Endothelial cell of umbilical vein (primary cell): ENCODE measurements at regions not wholly inside any gene's neighbourhood (a gene's known extent, or its start where the extent isn't known, plus 50 kb on each side); places are given as distances from the start of the nearest gene placed in this dataset.

Experiments used
- BruUV-seq: library from RNA; stranded (reverse); fragments of 400-500 nt; replicated peaks from 2 replicates; lab custom pipeline; 2021; lab: Mats Ljungman, UMichigan
- CTCF ChIA-PET: fragments of 300-600, 350-600 bp; sonication (Branson Sonifier 250); formaldehyde crosslinking; loops from one replicate; lab custom pipeline; 2021; ENCODE audit warnings: antibody characterized with exemption, inconsistent platforms; lab: Charles Lee
- POLR2A ChIA-PET: fragments of 300-600, 350-600 bp; sonication (Branson Sonifier 250); formaldehyde crosslinking; loops from one replicate; lab custom pipeline; 2021; ENCODE audit warnings: antibody characterized with exemption, inconsistent platforms; lab: Charles Lee
- DNase-seq: peaks from one replicate; pipeline ENCODE4 v3.0.0-alpha.2; 2011; ENCODE audit warnings: low read depth, low spot score
- FAIRE-seq: peaks from 2 replicates; lab custom pipeline; 2011; peaks lifted over from hg19 to GRCh38; lab: Jason Lieb, UNC
- H2AFZ ChIP-seq: 2 replicates; pipeline ENCODE4 v1.6.0; 2012; ENCODE audit warnings: low read depth, low read length, control low read depth, inconsistent platforms
- H3K27ac ChIP-seq: 2 replicates; pipeline ENCODE4 v1.5.1; 2011; ENCODE audit warnings: low read depth, mild to moderate bottlenecking, control low read depth, low read length, moderate library complexity; ENCODE audit not compliant: insufficient read depth
- H3K27me3 ChIP-seq, 2 experiments: 2 replicates each; pipeline versions ENCODE4 v1.6.0 to v1.6.1; 2011; ENCODE audit warnings: low read length in 2 of 2, mixed read lengths in 1 of 2; ENCODE audit not compliant: control insufficient read depth in 2 of 2, insufficient read depth in 2 of 2
- H3K36me3 ChIP-seq, 2 experiments: 2 replicates in 1 of 2; 3 replicates in 1 of 2; pipeline ENCODE4 v1.5.1; 2011; ENCODE audit warnings: low read length in 2 of 2, mild to moderate bottlenecking in 1 of 2, moderate library complexity in 1 of 2; ENCODE audit not compliant: control insufficient read depth in 2 of 2, insufficient read depth in 2 of 2; ENCODE audit errors: extremely low read depth in 1 of 2
- H3K4me1 ChIP-seq: 3 replicates; pipeline ENCODE4 v1.5.1; 2011; ENCODE audit warnings: mild to moderate bottlenecking, low read length; ENCODE audit not compliant: control insufficient read depth, insufficient read depth; ENCODE audit errors: extremely low read depth
- H3K4me2 ChIP-seq: 2 replicates; pipeline ENCODE4 v1.6.1; 2011; ENCODE audit warnings: low read length, control low read depth, mixed read lengths; ENCODE audit not compliant: insufficient read depth
- H3K4me3 ChIP-seq, 3 experiments: fragments of 200-600 bp in 1 of 3; sonication (generic), shearing (Covaris generic) in 1 of 3; replicated peaks in 1 of 3; 2 replicates each; pipeline ENCODE4 v1.5.1; 2011 to 2016; ENCODE audit warnings: control low read depth in 3 of 3, low read length in 3 of 3, mild to moderate bottlenecking in 2 of 3, inconsistent platforms in 1 of 3, low read depth in 1 of 3, moderate library complexity in 1 of 3; ENCODE audit not compliant: insufficient read depth in 1 of 3
- H3K79me2 ChIP-seq: 2 replicates; pipeline ENCODE4 v1.6.0; 2012; ENCODE audit warnings: low read length, inconsistent platforms; ENCODE audit not compliant: control insufficient read depth, insufficient read depth
- H3K9ac ChIP-seq: replicated peaks from 2 replicates; pipeline ENCODE3; 2011; ENCODE audit warnings: low read length, control low read depth; ENCODE audit not compliant: insufficient read depth; ENCODE audit errors: extremely low read depth
- H3K9me1 ChIP-seq: replicated peaks from 3 replicates; pipeline ENCODE4 v1.6.0; 2011; ENCODE audit warnings: mild to moderate bottlenecking, low read length; ENCODE audit not compliant: control insufficient read depth, insufficient read depth; ENCODE audit errors: extremely low read depth
- H3K9me3 ChIP-seq: replicated peaks from 2 replicates; pipeline ENCODE4 v1.5.1; 2012; ENCODE audit warnings: low read length, inconsistent platforms; ENCODE audit not compliant: control insufficient read depth, insufficient read depth
- H4K20me1 ChIP-seq: replicated peaks from 2 replicates; pipeline ENCODE3; 2011; ENCODE audit warnings: mild to moderate bottlenecking, low read length; ENCODE audit not compliant: control insufficient read depth, insufficient read depth; ENCODE audit errors: extremely low read depth
- EZH2 ChIP-seq: IDR thresholded peaks from 2 replicates; pipeline ENCODE4 v1.6.1; 2012; ENCODE audit warnings: borderline replicate concordance, low read depth, mild to moderate bottlenecking, moderate library complexity, low read length, inconsistent platforms; ENCODE audit not compliant: severe bottlenecking
- FOS ChIP-seq: IDR thresholded peaks from 2 replicates; pipeline ENCODE4 v1.6.1; 2011; ENCODE audit warnings: mild to moderate bottlenecking, low read length, moderate library complexity, borderline replicate concordance; ENCODE audit not compliant: insufficient read depth
- GATA2 ChIP-seq: IDR thresholded peaks from 2 replicates; pipeline ENCODE4 v1.7.0; 2011; ENCODE audit warnings: low read depth, mild to moderate bottlenecking, moderate library complexity, mixed read lengths, low read length; ENCODE audit not compliant: insufficient read length, insufficient read depth
- JUN ChIP-seq: IDR thresholded peaks from 2 replicates; pipeline ENCODE4 v1.6.1; 2011; ENCODE audit warnings: borderline replicate concordance, low read depth; ENCODE audit not compliant: insufficient read length, insufficient read depth
- MYC ChIP-seq: IDR thresholded peaks from one replicate; pipeline ENCODE4 v1.6.1; 2011; ENCODE audit warnings: mild to moderate bottlenecking, low read depth, low read length
- POLR2A ChIP-seq: IDR thresholded peaks from 2 replicates; pipeline ENCODE4 v1.6.1; 2012; ENCODE audit warnings: low read depth, mild to moderate bottlenecking, control low read depth, low read length
- POLR2AphosphoS5 ChIP-seq: IDR thresholded peaks from 2 replicates; pipeline ENCODE4 v1.6.1; 2012; ENCODE audit warnings: low read depth, mild to moderate bottlenecking, control low read depth, low read length, moderate library complexity; ENCODE audit not compliant: insufficient read depth
- dilution Hi-C: fragments of 300-500 bp; cut with MboI; formaldehyde crosslinking; loops from one replicate; pipeline ENCODE4 v1.15.0; 2019; ENCODE audit warnings: low sequenced_read_pairs; ENCODE audit not compliant: extremely low pct_ligation_motif_present
- intact Hi-C: fragments of 100-400 bp; cut with micrococcal nuclease; formaldehyde crosslinking; loops from one replicate; pipeline ENCODE4 v1.10.0; 2022
- TF ChIP-seq, protein P1 (sequence below), 2 donors: IDR thresholded peaks; 1 replicate in 1 of 2; 2 replicates in 1 of 2; pipeline ENCODE4 v1.5.1; 2011; ENCODE audit warnings: low read length in 2 of 2, mild to moderate bottlenecking in 2 of 2, moderate library complexity in 2 of 2, control low read depth in 1 of 2, inconsistent platforms in 1 of 2, low read depth in 1 of 2; ENCODE audit not compliant: insufficient read depth in 1 of 2; ENCODE audit errors: extremely low read depth in 1 of 2
- TF ChIP-seq, protein P2 (sequence below): IDR thresholded peaks from 2 replicates; pipeline ENCODE4 v1.6.1; 2011; ENCODE audit not compliant: insufficient read depth, insufficient read length

DNA sequence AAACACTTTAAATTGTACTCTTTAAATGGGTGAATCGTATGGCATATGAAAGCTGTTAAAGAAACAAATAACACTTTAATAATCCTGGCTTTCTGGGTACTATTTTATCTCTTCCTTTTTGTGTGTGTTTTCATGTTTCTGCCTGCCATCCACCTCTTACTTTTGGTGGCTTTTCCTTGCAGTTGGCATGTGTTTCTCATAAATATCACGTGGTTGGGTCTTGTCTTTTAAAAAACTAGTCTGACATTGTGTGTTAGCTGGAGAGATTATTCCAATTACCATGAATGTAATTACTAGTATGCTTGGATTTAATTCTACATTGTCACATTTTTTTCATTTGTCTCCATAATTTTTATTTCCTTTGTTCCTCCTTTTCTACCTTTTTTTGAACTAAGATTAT lies 262.9 kb upstream of the B3GAT1 start:
- Histone ChIP-seq H3K4me1 (no peaks in the 10 kb centered on the region), H3K79me2 (no peaks in the 10 kb centered on the region), H3K36me3 (no peaks in the 10 kb centered on the region), H3K9me3 (peaks cover 2% of the 10 kb centered on the region), H3K27ac (no peak overlapping the region), H3K4me3 (no peak overlapping the region), H3K9me1 (no peaks in the 10 kb centered on the region), H2AFZ (no peak overlapping the region), H3K27me3 (no peaks in the 10 kb centered on the region), H3K9ac (no peak overlapping the region), H4K20me1 (no peaks in the 10 kb centered on the region), H3K4me2 (no peak overlapping the region)
- dilution Hi-C loops = no loop called here
- FAIRE-seq = no peak
- CTCF ChIA-PET = no interaction called here
- no TSS peak for BruUV-seq
- no peak for DNase-seq
- intact Hi-C loops = no loop called here
- POLR2A ChIA-PET = no interaction called here
- TF ChIP-seq POLR2A (no peak), GATA2 (no peak), MYC (no peak)

DNA sequence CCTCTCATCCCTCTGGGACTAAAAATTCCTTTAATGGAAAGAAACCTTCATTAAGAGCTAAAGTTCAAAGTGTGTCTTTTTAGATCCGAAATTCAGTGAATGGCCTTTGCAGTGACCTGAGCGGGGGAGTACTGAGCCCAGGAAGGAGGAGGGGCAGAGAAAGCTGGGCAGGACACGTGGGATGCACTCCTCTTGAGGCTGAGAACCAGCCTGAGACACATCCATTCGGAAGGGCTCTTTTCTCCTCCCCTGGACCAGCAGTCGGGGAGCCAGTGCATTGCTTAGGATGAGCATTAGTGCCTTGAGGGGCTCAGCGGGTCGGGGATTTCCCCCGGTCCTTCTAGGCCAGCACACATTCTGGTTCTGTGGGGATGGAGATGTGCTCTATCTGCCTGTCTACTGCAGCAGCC lies 258.9 kb upstream of the B3GAT1 start:
- no peak for FAIRE-seq
- no peaks in the 10 kb centered on the region for H4K20me1 ChIP-seq
- no peak overlapping the region for H2AFZ ChIP-seq
- POLR2A ChIA-PET = no interaction called here
- BruUV-seq = no TSS peak
- TF ChIP-seq JUN (no peak), EZH2 (no peak), POLR2A (no peak), FOS (no peak), POLR2AphosphoS5 (no peak), MYC (no peak), GATA2 (no peak)
- TF ChIP-seq, protein P1, sequence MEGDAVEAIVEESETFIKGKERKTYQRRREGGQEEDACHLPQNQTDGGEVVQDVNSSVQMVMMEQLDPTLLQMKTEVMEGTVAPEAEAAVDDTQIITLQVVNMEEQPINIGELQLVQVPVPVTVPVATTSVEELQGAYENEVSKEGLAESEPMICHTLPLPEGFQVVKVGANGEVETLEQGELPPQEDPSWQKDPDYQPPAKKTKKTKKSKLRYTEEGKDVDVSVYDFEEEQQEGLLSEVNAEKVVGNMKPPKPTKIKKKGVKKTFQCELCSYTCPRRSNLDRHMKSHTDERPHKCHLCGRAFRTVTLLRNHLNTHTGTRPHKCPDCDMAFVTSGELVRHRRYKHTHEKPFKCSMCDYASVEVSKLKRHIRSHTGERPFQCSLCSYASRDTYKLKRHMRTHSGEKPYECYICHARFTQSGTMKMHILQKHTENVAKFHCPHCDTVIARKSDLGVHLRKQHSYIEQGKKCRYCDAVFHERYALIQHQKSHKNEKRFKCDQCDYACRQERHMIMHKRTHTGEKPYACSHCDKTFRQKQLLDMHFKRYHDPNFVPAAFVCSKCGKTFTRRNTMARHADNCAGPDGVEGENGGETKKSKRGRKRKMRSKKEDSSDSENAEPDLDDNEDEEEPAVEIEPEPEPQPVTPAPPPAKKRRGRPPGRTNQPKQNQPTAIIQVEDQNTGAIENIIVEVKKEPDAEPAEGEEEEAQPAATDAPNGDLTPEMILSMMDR (IDR thresholded peaks at IDR 0.05; ENCODE audit: extremely low read depth in 1 of 2, insufficient read depth in 1 of 2, low read depth in 1 of 2, low read length in 2 of 2) = no peak
- TF ChIP-seq, protein P2, sequence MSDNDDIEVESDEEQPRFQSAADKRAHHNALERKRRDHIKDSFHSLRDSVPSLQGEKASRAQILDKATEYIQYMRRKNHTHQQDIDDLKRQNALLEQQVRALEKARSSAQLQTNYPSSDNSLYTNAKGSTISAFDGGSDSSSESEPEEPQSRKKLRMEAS = no peak
- H3K9ac ChIP-seq = no peak overlapping the region
- H3K4me1 ChIP-seq = no peaks in the 10 kb centered on the region
- H3K4me3 ChIP-seq = no peak overlapping the region
- DNase-seq = no peak
- intact Hi-C loops = no loop called here
- H3K4me2 ChIP-seq = no peak overlapping the region
- CTCF ChIA-PET = no interaction called here
- H3K27me3 ChIP-seq = no peaks in the 10 kb centered on the region
- H3K36me3 ChIP-seq = no peaks in the 10 kb centered on the region
- H3K79me2 ChIP-seq = no peaks in the 10 kb centered on the region
- H3K9me1 ChIP-seq = no peaks in the 10 kb centered on the region
- no peak overlapping the region for H3K27ac ChIP-seq
- dilution Hi-C loops = no loop called here
- peaks cover 2% of the 10 kb centered on the region for H3K9me3 ChIP-seq
